ENCODE measurements at regions not wholly inside any gene's neighbourhood (a gene's known extent, or its start where the extent isn't known, plus 50 kb on each side); places are given as distances from the start of the nearest gene placed in this dataset.

DNA sequence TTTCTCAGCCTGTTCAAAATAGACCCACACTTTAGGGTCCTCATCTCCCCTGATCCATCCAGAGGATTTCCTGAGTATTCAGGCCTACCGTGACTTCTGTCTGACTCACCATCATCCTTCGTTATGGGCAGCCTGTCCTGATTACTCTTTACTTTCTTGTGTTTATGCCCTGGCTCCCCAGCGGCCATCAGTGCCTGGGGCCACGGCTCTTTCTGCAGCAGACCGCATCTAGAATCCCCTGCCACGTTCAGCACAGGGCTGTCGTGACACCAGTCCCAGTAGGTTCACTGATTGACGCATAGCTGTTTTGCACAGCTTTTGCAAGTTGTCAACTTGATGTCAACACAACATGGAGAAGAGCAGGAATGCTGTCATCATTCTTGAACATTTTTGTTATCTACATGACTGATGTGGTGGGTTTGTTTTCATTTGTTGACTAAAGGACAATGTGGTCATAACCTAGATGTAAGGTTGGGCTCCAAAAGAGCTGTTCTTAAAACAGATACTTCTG lies 225.6 kb downstream of the HAUS1 start:
- DNase-seq, result no peak

DNA sequence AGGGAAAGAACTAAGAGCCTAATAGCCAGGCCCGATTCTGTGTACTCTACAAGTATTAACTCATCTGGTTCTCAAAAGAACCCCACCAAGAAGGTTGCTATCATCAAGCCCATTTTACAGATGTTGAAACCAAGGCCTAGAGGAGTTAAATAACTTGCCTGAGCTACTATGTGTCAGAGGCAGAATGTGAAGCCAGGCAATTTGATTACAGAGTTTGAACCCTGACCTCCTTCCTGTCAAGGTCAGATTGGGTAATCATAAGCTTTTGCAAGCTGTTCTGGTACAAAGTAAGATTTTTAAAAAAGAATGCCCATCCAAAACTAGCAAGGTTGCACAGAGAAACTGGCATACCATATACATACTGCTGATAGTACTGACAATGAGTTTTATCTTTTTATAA lies 227.1 kb downstream of the HAUS1 start:
- no peak for DNase-seq

DNA sequence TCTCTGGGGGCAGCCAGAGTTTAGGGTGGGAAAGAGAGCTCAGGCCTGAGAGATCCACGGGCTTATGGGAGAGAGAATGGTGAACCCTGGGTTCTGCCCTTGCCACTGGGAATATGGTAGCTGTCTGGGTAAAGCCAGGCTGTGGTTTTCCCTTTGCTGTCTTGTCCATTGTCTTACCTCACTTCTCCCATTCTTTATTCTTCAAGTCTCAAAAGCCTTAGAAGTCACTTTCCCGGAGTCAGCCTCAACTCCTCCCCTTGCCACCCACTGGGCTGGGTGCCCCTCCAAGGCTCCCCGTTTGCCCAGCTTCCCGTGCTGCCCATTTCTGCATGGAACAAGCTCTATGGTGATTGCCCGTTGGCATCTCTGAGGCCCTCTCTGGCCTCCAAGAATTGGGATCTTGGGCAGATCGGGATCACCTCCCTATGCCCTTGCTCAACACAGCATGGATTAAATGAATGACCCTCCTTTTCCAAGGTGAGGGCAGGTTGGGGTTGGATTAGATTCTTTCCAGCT lies 228.2 kb downstream of the HAUS1 start:
- no peak for DNase-seq

DNA sequence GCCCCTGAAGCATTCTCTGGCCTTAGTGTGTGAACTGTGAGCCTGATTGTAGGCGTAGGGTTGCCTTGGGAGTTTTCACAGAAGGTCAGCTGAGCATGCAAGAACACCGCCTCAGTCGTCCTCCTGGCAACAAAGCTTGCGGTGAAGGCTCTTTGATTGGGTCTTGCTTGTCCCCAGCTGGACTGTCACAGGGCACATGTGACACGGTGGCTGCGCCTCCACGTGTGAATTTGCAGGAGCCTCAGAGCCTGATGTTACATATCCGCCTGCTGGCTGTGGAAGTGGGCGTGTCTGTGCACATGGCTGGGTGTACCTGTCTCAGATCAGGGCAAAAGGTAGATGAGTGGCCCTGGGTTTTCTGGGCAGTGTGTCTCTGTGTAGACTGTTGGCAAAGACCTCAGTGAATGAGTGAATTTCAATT lies 228.7 kb downstream of the HAUS1 start:
- no peak for DNase-seq

DNA sequence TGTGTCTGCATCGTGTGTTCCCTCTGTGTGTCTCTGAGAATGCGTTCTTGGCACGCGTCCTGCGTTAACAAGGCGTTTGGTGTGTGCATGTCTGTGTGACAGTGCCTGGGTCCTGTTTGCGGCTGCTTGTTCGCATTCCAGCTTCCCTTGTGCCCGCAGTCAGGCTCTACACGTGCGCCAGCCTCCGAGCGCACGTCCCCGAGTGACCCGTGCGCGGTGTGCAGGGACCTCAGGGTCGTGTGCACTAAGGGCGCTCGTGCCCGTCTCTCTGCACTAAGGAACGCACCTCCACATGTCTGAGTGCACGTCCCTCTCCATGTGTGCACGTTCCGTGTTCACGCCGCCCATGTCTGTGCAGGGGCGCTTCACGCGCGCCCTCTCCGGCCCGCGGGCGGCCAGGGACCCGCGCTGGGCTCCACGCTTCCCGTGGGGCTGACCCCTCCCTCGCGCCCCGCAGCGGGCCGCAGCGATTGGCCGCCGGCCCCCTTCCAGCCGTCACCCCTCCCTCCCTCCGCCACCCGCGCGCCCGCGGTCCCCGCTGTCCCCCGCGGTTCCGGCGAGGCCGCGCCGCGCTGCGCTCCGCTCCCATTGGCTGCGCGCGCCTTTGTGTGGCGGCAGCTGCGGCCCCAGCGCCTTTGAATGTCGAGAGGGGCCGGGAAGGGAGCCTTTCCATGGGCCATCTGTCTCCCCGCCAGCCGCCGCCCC lies 229.4 kb downstream of the HAUS1 start:
- DNase-seq, result peak; percentile 43

DNA sequence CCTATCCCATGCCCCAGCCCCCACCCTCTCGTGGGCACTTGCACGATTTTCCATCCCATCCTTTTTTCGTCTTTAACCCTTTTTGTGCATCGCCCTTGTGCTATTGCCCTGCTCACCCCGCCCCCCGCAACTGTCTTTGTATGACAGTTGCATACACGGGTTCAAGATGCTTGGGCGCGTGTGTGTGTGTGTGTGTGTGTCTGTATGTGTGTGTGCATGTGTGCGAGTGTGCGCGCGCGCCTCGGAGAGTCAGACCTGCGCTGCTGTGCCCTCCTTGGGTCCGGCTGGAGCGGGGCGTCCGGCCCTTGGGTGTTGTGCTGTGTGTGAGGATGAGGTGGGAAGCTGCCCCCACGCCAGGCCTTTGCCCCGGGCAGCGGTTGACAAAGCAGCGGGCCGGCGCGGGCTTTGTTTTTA lies 230.7 kb downstream of the HAUS1 start:
- DNase-seq, result peak; percentile 39

DNA sequence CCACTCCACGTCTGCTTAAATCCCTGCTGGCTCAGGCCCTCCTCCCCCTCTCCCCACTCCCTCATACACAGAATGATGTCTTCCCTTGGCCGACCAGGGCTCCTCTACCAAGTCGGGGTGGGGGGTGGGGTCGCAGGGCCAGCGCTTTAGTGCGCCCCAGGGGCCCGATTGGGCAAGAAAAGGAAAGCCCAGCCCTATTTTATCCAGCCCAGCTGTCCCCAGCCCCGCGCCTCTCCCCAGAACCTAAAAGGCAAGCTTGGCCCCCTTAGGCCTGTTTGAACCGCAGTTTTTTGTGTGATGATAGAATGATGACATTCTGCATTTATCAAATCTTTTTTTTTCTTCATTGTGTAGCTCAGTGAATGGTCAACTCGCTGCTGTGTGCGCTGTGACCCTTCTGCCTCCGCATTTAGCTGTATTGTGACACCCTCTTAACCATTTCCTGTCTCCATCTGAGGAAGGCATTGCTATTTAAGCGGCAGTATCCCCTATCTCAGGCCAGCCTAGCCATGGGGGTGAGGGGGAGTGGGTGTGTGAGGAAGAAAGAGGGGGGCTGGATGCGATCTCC lies 231.4 kb downstream of the HAUS1 start:
- no peak for DNase-seq

DNA sequence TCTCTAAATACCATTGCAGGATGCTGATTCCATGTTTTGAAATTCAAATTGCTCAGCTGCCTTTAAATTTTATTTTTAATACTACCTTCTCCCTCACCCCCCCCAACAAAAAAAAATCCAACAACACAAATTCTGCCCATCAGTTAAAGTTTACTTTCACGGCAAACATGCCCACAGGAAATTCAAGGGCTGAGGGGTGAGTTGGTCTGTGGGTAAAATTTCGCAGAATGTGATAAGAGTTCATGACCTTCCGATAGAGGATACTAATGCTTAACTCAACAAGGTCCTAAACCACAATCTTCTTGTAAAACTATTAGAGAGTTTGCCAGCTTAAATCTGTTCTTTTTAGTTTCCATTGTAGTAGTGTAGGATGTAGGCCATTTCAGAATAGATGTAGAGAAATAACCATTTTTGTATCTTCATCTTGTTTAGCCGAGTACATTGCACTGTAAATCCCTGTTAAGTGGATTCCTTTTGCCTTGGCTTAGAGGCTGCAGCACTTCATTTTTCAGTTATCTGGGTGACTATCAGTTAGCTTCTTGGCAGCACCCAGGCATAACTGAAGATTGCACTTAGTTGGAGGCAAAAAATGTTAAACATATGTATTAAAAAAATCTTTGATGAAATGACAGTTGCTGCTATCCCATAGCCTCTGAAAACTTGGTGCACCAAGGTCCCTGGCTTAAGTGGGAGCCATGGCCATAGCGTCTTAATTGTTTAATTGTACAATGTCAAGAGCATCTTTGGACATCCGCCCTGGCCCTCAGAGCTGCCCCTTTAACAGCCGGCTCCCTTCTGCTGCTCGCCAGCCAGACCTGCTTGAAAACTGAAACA lies 232.3 kb downstream of the HAUS1 start:
- no peak for DNase-seq

DNA sequence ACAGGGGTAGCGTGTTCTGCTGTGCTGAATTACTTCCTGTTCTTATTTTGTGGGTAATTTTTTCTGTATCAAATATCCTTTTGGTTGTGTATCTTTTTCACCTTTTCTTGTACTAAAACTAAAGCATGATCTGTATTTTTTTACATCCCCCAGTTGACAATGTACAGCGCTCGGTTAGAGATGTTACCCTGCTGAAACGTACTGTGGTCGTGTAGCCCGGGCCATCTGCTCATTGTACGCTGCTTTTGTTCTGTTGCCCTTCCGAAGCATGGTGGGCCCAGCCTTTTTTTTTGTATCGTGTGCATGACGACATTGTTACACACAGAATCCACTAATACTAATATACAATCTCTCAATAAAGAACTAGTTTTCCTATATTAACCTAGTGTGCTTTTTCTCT lies 233.1 kb downstream of the HAUS1 start:
- no peak for DNase-seq

DNA sequence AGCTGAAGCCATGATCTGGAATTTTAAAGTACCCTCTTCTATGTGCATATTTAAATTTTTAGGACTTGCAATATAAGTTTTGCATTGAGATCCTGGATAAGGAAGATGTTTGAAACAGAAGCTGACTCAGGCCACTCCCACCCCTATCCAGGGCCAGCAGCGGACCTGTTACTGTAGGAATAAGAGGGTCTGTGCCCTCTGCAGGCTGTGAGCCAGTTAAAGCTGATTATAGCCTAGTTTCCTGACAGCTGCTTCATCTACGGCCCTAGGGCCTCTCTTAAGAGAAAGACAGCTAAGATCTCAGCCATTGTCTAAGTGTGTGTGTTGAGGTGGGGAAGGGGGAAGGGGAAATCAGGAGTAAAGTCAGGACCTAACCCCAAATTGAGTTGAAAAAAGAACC lies 234.0 kb downstream of the HAUS1 start:
- no peak for DNase-seq

DNA sequence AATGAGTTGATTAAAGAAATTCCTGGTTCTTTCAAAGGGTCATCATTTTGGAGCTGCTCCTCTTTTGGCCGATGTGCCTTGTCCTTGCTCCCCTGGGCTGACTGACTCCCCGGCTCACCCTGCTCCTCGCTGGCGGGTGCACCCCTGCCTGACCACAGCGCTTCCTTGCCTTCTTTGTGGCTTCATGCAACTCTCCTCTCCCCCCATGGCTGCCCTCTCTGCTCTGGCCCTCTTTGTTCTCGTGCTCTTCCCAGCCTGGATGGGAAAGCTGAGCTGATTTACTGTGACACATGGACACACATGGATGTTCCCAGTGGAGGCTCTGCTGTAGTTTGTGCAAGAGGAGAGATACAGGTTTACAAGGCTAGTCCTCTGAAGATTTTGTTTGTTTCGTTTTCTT lies 234.6 kb downstream of the HAUS1 start:
- DNase-seq, result no peak

DNA sequence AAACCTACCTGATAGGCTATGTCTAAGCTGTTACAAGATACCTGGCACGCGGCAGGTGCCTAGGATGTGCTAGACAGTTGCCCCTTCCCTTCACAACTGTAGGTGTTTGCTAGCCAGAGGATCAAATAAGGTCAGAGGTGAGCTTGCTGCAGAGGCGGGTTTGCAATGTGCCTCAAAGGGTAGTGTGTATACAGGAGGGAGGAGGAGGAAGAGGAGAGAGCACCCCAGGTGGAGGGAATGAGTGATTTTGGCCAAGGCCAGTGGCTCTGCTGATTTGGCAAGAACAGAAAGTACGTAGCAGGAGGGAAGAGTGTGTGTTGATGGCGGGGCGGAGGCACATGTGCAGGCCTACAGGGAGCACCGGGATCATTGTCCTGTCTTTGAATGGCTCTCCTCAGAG lies 236.5 kb downstream of the HAUS1 start:
- DNase-seq, result no peak

DNA sequence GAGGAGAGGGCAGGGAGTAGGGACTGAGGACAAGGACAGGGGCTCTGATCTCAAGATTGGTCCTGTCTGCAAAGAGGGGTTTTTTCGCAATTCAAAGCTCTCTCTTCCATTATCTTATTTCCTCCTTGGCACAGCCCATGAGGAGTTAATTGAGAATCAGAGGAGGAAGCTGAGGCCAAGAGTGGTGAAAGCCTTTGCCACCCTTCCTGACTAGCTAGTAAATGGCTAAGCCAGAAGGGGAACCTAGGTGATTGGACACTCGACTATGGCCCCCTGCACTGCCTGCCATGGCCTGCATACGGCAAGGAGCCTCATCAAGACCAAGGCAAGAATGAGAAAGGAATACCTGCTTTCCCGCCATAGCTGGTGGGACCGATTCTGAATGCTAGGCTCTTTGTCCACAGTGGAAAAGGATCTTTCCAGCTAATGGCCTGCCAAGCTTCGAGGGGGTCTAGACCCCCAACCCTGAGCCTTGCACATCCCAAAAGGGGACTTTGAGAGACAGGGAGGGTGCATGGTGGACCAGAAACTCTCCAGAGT lies 237.9 kb downstream of the HAUS1 start:
- DNase-seq, result no peak

DNA sequence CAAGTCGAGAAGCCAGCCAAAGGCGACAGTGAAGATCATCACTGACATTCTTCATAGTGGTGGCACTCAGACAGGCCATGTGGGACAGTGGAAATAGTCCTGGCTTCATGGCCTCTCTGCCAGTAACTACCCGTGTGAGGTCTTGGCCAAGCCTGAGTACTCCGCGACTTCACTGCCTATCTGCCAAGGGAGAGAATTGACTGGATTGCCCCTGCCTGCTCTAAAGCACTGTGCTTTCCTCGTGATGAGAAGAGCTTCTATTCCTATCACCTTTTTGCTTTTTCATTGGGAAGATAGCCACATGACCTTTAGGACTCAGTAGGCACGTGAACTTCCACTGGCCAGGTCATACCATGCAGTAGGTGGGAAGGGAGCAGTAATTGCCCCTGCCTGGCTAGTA lies 239.3 kb downstream of the HAUS1 start:
- no peak for DNase-seq

DNA sequence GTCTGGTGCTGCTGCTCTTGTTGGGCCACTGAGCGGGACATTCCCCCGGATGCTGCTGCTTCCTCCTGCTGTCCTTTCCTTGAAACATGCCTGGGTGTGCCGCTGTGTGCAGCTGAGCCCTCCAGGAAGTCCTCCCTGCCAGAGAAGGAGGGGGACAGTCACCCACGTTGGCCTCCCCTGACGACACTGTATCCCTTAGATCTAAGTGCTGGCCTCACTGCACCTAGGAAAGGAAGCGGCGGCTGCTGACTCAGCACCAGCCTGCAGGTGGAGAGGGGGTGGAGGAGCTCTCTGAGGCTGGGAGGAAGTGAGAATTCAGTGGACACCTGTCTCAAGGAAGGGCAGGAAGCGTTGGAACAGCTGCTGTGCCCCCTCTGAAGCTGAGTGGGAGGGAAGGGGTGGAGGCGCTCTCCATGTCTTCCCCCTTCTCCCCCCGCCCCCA lies 239.8 kb downstream of the HAUS1 start:
- peak; percentile 77 for DNase-seq

DNA sequence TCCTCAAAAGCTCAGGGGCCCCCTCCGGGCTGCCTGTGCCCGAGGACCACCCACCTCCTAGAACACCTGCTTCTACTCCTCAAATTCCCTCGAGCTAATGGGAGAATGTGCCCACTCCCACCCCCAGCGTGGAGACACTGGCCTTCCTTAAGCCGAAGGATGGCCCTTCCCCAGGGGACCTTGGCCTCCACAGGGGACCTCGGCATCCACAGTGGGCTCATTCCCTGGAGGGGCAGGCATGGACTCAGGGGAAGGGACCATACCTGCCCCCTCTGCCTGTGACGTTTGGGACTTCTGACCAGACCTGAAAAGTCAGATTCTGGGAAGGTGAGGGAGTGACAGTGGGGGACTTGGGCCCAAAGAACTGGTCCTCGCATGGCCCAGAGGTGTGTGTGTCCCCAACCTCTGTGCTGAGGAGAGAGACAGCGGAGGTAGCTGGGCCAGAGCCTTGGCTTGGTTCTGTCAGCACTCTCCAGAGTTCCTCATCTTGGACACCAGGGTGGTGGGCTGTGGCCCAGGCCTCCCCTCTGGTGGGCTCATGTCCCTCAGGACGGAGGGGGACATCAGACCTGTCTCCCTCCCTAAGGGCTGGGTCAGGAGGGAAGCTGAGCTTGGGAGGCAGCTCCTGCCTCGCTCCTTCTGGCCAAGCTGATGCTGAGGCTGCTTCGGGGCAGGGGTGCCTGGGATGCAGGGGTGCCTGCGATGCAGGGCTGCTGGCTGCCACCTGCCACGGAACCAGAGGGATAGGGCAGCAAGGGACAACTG lies 240.4 kb downstream of the HAUS1 start:
- DNase-seq, result no peak

DNA sequence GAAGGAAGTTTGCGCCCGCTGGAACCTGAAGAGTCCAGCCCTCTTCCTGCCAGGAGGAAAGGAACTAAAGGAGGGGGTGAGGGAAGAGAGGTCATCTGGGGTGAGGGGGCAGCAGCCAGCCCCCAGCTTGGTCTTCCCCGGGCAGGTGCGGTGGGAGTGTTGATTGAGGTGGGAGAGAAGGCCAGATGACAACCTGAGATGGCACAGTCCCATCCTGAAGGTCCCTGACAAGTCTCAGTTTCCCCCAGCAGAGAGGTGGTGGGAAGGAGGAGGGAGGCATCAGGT lies 240.9 kb downstream of the HAUS1 start:
- no peak for DNase-seq

DNA sequence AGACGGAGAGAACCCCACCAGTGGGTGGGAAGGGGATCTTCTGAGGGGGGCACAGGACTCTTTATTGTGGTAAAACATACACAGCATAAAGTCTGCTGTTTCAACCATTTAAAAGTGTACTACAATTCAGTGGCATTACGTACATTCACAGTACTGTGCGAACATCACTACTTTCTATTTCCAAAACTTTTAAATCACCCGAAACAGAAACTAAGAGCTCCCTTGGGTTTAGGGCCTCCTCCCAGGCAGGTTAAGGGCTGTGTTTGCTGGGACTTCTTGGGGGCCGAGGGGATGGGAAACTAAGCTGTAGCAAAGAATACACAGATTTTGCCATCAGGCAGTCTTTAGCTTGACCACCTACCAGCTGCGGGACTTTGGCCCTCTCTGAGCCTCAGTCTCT lies 242.0 kb downstream of the HAUS1 start:
- DNase-seq, result no peak

DNA sequence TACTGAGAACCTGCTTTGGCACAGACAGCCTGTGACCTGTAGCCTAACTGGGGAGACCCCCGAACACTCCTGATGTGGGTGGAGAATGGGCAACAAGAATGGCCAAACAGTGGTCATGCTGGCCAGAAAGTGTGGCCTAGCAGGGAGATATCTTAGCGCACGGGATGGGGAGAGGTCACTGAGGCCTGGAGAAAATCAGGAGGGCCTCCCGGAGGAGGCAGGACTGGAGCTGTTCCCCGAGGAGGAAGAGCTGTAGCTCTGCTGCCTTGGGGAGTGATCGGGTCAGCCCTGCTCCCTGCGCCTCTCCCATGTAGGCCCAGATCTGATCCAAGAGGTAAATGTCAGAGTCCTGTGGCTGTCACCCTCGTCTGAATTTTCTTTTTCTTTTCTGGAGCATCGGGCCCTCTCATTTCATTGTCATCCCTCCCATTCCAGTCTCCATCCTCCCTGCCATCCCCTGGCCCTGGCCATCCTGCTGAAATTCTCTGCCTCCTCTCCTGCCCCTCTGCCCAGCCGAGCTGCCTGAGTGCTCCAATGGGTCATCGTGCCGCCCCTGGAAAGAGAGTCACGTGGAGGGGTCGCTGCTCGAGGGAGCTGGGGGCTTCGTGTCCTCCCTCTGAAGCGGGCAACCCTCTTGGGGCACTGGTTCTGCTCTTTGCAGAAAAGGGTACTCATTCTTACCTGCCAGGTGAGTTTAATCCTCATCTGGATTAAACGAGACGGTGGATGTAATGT lies 242.9 kb downstream of the HAUS1 start:
- DNase-seq, result no peak

DNA sequence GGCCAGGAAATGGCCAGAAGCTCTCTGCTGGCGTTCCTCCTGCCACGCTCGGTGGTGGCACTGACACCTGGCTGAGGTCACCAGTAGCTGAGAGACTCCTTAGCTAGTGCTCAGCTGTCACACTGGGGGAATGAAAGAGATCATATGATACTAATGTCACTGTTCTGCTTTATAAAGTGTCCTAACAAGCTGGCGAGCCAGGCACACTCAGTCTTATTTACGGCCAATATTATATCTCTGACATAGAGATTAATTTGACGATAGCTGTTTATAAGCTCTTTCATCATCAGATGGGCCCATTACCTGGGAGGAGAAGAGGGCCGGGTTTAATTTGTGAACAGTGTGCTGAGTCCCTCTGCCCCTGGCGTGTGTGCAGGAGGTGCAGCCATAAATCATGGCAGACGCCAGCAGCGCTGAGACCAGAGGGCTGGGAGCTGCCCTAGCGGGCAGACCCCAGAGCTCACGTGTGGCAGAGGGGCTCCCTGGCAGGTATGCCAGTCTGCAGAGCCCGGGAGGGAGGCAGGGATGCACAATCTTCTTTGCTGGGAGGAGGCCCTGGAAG lies 246.5 kb downstream of the HAUS1 start:
- DNase-seq, result no peak

DNA sequence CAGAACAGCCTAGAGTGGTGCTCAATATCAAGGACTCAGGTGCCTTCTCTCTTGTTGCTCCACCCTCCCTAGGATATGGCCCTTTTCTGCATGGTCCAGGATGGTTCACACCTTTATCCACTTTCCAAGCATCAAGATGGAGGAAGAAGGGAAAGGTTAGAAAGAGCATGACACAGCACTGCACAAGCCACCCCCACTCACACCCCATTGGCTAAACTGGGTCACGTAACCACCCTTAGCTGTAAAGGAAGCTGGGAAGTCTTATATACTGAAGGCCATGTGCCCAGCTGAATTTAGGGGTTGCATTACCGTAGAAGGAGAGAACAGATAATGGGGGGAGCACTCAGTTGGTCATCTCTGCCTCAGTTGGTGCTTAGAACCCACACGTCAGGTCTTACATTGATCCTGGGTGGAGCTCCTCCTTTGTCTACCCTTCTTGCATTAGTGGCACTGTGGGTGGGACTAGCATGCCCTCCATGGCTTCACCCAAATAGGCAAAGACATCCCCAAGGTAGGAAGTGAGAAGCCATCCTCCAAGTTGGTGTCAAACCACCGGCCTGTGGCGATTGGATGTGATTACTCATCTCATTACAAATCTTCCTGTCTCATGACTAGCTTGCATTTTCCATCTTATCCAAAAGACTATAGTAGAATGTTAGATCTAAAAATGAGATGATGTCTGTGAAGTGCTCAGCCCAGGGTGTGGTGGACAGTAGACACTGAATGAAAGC lies 248.5 kb downstream of the HAUS1 start:
- no peak for DNase-seq
